HG03175 (cell line): ENCODE measurements at regions not wholly inside any gene's neighbourhood (a gene's known extent, or its start where the extent isn't known, plus 50 kb on each side); places are given as distances from the start of the nearest gene placed in this dataset.
A peak's percentile ranks its signal among the peaks of the same experiment; 100 is the strongest.

Source experiments
- ATAC-seq: cut with Tn5 transposase; IDR thresholded peaks from one replicate; pipeline ENCODE4 v1.9.1; 2021; ENCODE audit warnings: mild to moderate bottlenecking, moderate library complexity; ENCODE audit not compliant: unreplicated experiment

DNA sequence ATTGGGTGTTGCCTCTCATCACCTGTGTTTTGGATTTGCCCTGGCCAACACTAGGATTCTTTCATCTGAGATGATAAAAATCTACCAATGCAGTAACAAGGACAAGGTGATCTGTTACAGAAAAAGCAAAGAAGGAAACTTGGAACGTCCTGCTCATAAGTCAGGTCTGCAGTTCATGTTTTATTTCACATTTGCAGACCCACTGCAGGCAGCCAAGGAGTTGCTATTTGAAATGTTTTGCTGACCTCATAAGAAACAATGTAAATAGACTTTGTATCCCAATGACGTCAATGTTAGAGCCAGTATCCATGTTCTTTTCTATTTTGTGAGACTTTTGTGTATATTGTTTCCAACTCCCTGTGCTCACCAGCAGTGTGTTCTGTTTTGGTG lies 312.9 kb downstream of the DEPDC1B start:
- ATAC-seq = no peak

DNA sequence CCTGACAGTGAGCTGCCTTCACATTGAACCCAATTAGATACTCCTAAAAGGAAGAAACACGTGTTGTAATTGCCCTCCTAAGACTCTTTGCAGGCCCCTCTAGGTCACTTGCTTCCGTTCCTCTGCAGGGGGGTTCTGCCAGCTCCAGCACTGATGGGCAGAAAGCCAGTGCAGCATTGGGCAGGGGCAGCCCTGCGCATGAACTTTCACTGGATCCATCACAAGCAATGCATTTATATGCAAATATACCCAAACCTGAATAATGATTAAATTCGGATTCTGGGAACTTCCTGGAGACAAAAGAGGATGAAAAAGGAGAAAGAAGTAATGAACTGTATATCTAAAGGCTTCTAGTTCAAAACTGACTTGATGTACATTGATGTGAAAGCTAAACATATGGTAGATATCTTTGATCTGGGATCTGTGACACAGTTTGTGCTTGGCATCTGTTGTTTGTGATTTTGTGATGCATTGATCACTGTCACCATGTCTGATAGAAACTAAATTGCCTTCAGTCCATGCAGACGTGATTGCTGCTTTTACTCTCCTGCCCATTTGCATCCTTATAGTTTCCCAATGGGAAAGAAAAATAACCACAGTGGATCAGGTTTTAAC lies 313.4 kb downstream of the DEPDC1B start:
- ATAC-seq = no peak

DNA sequence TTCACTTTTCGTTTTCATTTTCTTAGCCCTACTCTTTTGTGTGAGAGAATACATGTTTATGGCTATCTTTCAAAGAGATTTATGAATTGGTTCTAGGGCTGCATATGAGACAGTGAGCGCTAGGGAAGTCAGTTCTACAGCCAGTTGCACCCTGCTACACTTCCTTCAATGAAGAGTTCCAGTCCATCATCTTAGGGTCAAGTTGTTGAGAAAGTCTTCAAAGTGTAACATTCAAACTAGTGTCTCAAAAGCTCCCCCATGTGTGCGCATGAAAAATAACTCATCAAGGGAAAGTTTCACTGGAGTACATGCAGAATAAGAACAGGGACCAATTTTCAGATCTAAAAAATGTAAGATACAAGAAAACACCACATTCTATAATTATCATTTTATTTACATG lies 317.2 kb downstream of the DEPDC1B start:
- no peak for ATAC-seq

DNA sequence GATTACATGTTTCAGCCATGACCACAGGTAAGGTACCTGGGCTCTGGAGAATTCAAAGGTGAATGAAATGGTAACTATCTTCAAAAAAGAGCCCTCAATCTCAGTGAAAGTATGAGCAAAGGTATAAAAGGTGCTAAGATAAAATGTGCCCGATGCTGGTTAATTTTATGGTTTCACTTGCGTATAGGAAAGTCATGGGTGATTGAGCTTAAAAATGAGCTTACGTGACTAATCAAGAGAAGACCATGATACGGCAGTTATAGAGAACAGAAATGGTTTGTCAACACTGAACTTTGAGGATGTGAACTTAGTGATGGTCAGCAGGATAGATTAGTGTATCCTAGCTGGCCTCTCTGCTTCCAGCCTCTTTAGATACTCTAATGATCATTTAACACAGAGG lies 320.1 kb downstream of the DEPDC1B start:
- ATAC-seq = peak; percentile 64

DNA sequence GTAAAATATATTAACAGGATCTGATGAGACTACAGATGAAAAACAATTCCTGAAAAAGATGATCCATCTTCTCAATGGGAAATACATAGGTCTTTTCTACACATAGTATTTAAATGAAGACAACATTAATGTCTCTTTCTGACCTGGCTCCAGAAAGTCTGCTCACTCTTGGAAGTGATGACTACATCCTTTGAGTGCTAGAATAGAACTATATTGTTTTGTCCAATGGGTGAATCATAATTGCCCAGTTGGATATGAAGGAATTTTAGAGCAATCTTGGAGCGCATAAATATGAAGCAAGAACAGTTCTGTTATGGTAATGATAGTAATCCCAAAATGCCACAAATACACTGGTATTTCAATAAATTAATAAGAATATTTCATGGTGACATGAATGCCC lies 322.1 kb downstream of the DEPDC1B start:
- ATAC-seq = no peak

DNA sequence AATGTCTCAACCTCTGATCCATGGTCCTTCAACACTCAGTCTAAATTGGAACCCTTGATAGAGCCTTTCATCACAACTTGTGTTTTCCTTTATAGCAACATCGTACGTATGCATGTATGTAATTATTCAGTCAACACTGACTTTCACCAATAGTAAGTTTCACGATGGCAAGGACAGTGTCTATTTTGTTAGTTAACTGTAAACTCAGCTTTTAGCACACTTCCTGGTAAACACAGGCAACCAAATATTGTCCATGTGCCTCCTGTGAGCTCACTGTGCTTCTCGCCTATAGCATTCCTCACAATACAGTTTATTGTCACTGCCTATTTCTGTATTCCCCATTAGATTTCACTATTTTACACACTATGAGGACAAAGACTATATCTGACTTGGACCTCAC lies 323.1 kb downstream of the DEPDC1B start:
- no peak for ATAC-seq

DNA sequence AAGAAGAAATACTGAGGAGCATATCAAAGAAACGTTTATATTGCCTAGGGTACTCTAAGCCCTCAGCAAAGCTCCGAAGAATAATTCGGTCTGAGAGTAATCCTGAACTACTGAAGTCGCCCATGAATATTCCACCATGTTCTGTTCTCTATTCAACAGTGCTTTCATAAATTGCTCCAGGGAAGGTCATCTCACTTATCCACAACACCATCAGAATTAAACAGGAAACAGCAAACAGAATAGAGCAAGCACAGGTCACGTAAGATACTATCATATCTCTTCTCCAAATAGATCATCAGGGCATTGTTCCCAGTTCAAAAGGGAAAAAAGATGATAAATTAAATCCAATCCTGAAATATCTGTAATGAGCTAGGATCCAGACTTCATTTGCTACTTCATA lies 325.6 kb downstream of the DEPDC1B start:
- ATAC-seq = no peak

DNA sequence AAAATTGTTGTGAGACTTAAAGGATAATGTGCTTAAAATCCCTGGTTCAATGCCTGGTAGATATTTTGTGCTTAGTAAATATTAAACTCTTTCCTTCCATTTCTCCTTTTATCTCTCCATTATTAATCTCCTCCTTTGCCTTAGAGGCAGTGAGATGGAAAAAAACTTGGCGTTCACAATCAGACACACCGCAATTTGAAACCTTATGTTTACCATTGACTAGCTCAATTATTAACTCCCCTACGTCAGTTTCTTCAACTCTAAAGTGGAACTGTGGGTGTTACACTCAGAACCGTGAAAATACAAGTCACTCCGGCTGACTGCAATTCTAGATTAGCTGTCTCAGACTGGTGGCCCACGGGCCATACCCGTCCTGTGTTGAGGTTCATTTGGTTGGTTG lies 327.2 kb downstream of the DEPDC1B start:
- no peak for ATAC-seq

DNA sequence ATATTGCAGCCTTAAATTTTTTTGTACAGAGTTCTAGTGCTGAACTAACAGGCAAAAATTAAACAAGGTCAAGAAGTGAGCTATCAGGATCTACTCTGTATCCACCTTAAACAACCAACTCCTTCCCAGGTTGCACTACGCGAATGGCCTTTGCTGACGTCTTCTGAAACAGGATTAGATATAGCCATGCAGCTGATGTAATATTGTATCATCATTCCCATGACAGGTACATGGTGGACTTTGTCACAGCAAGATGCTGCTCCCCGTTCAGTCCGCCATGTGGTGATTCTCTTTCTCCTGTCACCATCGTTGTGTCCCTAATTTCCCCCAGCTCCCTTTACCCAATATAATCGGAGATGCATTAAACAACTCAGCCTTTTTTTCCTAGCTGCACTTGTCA lies 328.9 kb downstream of the DEPDC1B start:
- no peak for ATAC-seq

DNA sequence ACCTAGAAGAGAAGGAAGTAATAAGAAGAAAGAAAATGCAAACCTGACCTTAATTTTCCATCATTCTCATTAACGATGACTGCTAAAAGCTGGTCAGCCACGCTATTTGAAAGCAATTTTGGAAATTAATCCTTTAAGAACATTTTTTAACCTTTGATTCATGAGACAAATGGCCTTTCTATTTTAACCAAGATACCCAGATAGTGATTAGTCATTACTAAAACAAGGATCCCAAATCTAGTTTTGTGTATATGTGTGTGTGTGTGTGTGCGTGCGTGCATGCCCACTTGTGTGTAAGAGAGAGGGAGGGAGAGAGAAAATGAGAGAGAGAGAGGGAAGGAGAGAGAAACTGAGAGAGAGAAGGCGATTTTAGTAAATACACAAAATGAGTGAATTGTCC lies 329.5 kb downstream of the DEPDC1B start:
- ATAC-seq = no peak

DNA sequence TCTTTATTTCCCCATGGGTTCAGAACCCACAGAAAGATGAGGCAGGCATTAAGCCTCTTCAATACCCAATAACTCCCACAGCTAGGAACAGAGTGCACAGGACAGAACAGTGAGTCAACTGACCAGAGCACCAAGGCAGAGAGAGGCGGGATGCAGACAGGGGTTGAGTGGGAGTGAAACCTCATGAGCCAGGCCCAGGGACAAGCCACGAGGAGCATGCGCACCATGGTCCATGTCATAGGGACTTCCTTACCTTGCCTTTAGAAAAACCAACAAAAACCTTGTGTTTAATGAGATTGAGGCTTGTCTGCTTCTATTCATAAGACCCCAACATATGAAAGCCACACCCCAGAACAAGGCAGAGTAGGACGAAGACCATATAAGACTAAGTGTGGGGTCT lies 330.6 kb downstream of the DEPDC1B start:
- no peak for ATAC-seq

DNA sequence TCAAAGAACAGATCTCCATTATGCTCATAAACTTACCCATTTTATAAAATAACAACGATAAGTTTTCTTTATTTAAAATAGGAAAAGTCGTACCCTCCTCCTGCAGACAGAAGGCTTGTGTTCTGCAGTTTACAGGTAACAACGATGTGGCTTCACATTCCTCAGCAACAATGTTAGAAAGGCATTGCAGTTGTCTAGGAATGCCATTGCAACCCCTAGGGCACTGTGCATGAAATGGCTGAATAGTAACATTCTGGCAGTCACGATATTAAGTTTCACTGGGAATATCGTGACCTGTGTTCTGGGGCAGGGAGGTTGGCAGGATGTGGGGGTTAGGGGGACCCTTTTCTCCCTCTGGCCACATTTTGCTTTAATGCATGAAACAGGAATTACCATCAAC lies 331.9 kb downstream of the DEPDC1B start:
- ATAC-seq = no peak

DNA sequence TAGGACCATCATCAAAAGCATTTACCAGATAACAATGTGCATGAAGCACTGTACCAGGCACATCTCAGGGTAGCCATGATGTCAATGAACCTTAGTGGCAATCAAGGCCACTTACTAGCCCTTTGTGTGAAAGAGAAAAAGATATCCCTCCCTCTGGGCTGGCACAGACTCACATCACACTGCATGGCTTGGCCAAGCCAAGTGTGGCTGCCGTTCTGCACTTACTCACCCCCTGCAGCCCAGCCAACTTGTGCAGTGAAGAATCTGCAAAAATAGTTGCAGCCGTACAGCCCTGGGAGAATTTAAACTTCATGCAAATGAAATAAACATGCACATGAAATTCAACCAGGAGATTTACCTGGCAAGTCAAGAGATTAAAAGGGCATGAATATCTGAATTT lies 333.5 kb downstream of the DEPDC1B start:
- ATAC-seq = no peak

DNA sequence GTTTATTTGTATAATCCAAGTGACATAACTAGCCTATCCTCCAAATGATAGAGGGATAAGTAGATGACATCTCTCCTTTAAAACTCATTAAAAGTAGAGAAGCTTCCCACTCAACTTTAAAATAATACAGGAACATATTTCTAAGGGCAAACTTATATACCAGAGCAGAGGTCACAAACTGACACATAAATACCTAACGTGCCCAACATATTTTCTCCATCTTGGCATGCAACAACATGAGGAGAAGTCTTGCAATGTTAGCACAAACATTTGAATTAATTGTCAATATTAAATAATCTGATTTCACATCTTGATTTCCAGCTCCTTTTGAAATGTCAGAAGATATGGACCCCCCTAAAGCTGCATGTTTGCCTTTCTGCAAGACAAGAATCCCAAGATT lies 335.0 kb downstream of the DEPDC1B start:
- ATAC-seq = no peak

DNA sequence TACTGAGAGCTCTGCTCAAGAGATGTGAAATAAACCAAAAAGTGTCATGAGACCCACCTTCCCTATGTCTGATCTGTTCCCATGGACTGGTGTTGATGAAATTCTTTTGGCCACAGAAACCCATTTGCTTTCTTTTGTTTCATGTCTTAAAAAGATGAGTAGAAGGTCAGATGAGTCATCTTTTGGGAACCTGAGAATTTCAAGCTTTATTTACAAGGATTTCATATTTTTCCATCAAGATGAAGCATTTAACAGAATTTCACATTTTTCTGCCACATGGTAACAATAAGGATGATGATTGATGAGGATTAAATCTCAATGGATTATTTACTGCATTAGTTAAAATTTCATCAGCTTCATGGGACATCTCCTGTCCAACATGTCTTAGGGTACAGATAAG lies 337.8 kb downstream of the DEPDC1B start:
- ATAC-seq = no peak

DNA sequence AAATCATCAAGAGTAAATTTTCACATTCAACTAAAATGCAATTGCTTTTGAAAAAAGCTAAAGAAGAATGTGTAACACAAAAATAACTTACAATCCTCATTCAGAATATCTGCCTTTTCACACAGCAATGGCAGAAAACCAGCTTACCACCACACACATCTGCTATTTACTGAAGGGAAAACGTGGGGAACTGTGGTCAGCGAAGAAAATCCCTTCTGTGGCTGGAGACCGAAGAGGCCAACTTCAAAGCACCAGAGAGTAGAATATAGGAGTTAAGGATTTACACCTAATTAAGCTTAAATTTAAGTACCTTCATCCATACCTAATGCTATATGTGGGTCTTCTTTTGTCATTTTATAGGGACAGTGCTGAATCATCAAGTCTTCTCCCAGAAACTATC lies 339.6 kb downstream of the DEPDC1B start:
- no peak for ATAC-seq

DNA sequence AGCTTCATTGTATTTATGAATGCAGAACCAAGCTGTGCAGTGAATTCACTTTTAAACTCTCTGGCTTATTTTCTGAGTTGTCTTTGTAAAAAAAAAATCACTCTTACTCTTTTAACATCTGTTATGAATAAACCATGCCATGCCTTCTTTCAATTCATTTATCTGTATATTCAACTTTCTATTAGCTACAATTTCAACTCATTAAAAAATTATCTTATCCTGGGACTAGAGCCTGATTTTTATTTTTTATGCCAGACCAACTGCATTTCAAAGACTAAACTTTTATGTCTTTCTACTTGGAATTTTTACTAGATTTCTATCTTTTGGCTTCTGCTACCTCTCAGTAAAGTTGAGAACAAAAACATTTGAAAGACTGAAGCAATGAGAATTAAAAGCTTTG lies 342.7 kb downstream of the DEPDC1B start:
- no peak for ATAC-seq

DNA sequence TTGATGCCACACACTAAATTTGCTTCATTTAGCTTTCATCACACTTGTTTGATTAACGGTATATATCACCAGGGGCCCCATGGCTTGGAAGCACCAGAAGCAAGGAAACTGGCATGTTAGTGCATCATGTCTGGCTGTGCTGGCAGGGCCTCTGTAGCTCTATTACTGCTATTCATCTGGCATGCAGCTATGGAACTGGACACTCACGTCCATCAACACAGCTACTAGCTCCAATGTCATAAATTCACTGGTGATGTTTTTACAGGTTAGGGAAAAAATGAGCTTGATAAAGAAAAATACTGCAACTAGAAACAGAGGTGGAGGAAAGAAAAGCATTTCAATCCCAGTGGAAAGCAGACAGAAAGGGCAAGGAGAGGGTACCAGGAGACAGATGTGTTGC lies 343.2 kb downstream of the DEPDC1B start:
- ATAC-seq = no peak

DNA sequence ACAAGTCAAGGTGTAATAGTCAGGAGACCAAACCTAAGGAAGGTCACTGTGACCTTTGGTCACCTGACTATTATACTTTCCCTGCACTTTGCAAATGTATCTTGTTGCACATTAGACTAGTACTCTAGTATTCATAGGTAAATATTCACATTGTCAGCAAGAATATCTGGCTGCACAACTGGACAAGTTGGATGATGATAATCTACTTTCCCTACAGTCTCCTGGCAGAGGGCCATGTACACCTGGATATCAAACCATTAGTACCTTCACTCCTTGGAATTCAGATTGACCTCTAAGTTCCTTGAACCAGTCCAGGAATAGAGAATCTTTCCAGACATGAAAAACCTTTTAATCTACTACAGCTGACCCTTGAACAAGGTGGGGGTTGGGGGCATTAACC lies 344.8 kb downstream of the DEPDC1B start:
- ATAC-seq = no peak

DNA sequence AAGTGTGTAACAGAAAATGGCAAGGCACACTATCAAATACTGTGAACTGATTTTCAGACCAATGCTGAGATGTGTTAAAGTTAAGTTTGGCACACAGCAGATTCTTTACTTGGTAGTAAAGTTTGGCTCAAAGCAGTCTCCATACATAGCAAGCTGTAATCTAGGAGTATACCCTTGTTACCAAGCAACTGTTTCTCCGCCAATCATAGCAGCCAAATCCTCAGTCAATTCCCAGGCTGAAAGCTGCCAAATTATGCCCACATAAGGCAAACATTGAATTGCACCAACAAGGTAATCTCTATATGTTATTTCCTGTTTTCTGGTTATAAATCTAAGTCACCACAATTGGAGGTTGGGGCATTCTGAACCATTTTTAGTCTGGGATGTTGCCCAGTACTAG lies 345.7 kb downstream of the DEPDC1B start:
- no peak for ATAC-seq

DNA sequence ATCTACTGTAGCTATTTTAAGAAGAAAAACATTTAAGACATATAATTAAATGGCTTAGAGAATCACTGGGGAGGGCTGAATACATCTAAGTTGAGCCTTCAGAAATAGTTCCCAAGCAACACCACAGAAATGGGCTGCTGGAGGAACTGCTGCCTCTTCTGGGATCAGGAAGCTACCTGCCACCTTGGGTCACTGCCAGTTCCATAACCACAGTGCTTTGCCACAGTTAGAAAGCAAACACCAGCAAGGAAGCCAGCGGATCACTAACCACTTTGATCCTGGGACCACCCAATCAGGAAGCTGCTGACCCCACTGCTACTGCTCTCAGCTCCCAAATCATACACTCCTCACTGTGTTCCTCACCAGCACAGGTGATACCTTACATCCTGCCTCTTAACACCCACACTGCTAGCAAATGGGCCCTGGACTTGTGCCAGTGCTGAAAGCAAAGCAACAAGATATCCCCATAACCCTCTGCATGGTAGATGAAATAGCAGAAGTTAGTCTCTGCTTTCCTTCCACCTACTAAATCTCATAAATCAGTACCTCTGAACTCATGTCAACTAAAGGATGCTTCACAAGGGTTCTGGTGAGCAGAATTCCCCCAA lies 346.9 kb downstream of the DEPDC1B start:
- no peak for ATAC-seq

DNA sequence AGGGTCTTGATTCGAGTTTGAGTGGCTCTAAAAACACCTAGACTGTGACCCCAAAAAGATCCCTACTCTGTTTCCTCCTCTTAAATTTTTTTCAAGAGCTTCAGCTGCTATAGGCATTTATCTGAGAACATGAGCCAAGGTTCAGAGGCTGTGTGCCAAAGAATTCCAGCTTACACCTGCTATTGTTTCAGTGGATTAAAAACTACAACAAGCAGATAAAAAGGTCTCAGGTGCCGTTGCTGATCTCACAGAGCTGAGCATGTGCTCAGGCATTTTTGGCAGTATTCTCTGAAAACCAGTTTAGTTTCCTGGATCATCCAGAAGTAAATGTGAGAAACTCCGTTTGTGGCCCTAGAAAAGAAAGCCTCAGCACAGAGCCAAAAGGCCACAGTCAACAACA lies 349.2 kb downstream of the DEPDC1B start:
- ATAC-seq = no peak

DNA sequence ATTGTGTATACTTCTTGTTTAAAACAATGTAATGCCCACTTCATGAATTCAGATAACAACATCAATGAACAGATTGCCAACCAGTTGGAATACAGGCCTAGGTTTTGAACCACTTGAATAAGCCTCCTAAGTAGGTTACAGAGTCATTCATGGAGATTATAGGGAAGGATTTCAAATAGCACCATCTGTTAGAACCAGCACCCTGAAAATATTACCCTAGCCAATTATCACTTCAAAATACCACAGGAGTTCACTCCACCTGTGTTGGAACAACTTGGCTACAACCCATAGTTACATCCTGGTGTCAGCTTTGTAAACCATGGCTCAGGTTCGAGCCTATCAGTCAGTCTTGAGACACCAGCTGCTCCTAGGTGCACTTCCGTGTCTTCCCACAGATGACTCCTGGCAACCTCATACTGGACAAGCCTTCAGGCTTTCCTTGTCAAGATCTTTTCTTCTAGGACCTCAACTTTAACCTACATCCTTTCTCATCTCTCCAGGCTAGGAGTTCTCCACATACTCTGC lies 350.0 kb downstream of the DEPDC1B start:
- ATAC-seq = no peak
